Astrocyte of the cerebellum (primary cell): ENCODE measurements at regions not wholly inside any gene's neighbourhood (a gene's known extent, or its start where the extent isn't known, plus 50 kb on each side); places are given as distances from the start of the nearest gene placed in this dataset.

Experiments used
- DNase-seq: peaks from one replicate; pipeline ENCODE4 v3.0.0-alpha.2; 2011; ENCODE audit warnings: low read depth
- H3K4me3 ChIP-seq: 2 replicates; pipeline ENCODE4 v1.5.1; 2011; ENCODE audit warnings: mild to moderate bottlenecking, low read depth, low read length, moderate library complexity
- CTCF ChIP-seq: IDR thresholded peaks from 2 replicates; pipeline ENCODE4 v1.5.1; 2012; ENCODE audit warnings: low read length, low read depth, moderate library complexity, mild to moderate bottlenecking; ENCODE audit errors: missing control alignments
- in situ Hi-C: cut with HindIII; loops from 2 replicates; pipeline ENCODE4 v1.10.0; 2017; ENCODE audit warnings: low sequenced_read_pairs

GRCh38 chrX:9144701-9145241, 110.8 kb upstream of the FAM9B start:
- TF ChIP-seq CTCF = no peak
- in situ Hi-C loops = no loop called here
- DNase-seq = no peak
- H3K4me3 ChIP-seq = no peak overlapping the region

GRCh38 chrX:9146657-9147056, 112.7 kb upstream of the FAM9B start:
- in situ Hi-C loops = no loop called here
- DNase-seq = no peak
- TF ChIP-seq CTCF = no peak
- H3K4me3 ChIP-seq = no peak overlapping the region

GRCh38 chrX:9147086-9147485, 113.2 kb upstream of the FAM9B start:
- no peak overlapping the region for H3K4me3 ChIP-seq
- TF ChIP-seq CTCF = no peak
- DNase-seq = no peak
- in situ Hi-C loops = no loop called here

DNA sequence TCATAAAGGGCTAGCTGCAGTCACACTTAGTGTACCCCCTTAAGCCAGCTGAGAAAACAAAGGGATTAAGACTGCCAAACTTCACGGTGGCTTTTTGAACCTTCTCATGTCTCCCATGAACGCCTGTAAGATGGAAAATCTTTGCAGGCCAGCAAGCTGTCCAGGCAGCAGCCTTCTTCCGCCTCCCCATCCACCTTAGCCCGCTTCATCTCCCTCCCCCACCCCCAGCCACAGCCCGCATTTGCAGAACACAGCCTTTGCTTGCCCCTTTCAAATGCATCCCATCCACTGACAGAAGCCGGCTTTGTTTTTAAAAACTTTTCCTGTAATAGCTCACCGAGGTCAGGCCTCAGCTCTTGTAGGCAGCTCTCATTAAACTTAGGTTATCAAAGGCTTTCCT, 113.8 kb upstream of the FAM9B start:
- TF ChIP-seq CTCF = no peak
- DNase-seq = no peak
- no peak overlapping the region for H3K4me3 ChIP-seq
- in situ Hi-C loops = no loop called here

DNA sequence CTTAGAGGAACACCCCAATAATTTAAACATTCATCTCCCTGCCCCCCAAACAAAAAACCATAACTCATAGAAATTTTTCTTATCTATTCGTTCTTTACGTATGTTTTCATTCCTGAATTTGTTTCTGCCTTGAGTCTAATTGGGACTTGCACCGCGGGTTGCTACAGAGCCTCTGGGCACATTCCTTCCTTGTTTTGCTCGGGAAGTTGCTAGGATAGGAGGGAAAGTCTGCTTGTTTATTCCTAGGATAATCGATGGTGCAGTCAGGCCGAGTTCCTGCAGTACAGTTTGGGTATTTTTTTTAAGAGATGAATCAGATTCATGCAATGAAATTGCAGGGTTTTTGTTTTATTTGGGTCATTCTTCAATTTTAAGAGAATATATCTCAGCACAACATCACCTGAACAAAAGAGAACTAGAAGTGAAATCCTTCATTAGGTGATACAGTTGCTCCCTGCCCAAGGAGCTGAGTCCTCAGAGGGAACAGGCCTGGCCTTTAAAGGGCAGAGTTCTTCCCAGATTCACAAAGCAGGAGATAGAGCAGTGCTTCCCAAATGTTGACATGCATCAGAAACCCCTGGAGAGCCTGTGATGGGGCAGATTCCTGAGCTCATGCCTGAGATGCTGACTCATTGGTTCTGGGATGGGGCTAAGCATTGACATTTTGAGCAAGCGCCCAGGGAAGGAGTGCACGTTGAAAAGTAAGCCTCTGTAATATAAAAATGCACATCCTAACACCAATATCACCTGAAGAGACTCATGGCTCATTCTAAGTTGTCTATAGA, 114.9 kb upstream of the FAM9B start:
- DNase-seq = no peak
- no peak for TF ChIP-seq CTCF
- no peak overlapping the region for H3K4me3 ChIP-seq
- in situ Hi-C loops = no loop called here

- no peak overlapping the region for H3K4me3 ChIP-seq
- in situ Hi-C loops = no loop called here
- no peak for DNase-seq
- no peak for TF ChIP-seq CTCF
These were observed 115.7 kb upstream of the FAM9B start for GRCh38 chrX:9149501-9150245.
